ENCODE measurements at regions not wholly inside any gene's neighbourhood (a gene's known extent, or its start where the extent isn't known, plus 50 kb on each side); places are given as distances from the start of the nearest gene placed in this dataset.

DNA sequence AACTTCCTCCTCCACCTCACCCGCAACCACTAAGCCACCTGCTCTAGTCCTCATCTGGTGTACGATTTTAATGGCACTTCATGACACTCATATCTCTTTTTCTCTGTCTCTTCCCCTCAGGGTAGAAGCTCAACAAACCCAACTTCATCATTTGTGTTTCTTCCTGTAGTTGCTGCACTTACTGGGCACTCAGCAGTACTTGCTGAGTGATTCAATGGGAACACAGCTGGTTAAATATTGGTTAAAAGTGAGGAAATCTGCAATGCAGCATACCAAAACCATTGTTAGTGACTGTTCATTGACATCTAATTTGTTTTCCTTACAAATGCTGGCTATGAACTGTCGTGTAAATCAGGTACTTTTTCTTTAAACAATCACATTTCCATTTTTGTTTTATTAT is 541.1 kb upstream of the PRMT6 start:
- H3K36me3 ChIP-seq (ENCODE audit: control insufficient read depth, insufficient read depth, low read length) = no peaks in the 10 kb centered on the region
- no peak overlapping the region for H3K4me3 ChIP-seq (replicated peaks; ENCODE audit: low read depth, low read length)
- TF ChIP-seq, protein P1, sequence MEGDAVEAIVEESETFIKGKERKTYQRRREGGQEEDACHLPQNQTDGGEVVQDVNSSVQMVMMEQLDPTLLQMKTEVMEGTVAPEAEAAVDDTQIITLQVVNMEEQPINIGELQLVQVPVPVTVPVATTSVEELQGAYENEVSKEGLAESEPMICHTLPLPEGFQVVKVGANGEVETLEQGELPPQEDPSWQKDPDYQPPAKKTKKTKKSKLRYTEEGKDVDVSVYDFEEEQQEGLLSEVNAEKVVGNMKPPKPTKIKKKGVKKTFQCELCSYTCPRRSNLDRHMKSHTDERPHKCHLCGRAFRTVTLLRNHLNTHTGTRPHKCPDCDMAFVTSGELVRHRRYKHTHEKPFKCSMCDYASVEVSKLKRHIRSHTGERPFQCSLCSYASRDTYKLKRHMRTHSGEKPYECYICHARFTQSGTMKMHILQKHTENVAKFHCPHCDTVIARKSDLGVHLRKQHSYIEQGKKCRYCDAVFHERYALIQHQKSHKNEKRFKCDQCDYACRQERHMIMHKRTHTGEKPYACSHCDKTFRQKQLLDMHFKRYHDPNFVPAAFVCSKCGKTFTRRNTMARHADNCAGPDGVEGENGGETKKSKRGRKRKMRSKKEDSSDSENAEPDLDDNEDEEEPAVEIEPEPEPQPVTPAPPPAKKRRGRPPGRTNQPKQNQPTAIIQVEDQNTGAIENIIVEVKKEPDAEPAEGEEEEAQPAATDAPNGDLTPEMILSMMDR (IDR thresholded peaks at IDR 0.05; ENCODE audit: insufficient read depth, low read length, poor library complexity, severe bottlenecking) = no peak
- DNase-seq (ENCODE audit: extremely low read depth, insufficient read length) = no peak
- H3K27me3 ChIP-seq (replicated peaks; ENCODE audit: control insufficient read depth, insufficient read depth, low read length) = no peaks in the 10 kb centered on the region

DNA sequence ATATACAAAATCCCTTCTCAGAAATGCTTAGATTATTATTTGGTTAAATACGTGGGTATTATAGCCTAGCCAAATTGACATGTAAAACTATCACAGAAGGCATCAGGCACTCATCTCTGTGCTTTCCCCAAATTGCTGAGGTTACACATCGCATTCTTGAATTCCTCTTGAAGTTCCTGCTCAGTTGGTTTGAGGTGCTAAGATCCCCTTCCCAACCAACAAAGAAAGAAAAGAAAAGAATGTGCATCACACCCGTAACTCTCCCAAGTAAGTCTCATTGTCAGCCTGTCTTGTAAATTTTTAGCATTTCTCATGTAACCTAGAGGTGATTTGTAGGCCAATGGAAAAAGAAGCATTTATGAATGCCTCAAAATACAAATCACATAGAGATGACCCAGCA is 539.2 kb upstream of the PRMT6 start:
- no peak for DNase-seq (ENCODE audit: extremely low read depth, insufficient read length)
- no peak overlapping the region for H3K4me3 ChIP-seq (replicated peaks; ENCODE audit: low read depth, low read length)
- no peaks in the 10 kb centered on the region for H3K36me3 ChIP-seq (ENCODE audit: control insufficient read depth, insufficient read depth, low read length)
- TF ChIP-seq, protein P1 (IDR thresholded peaks at IDR 0.05; ENCODE audit: insufficient read depth, low read length, poor library complexity, severe bottlenecking) = no peak
- no peaks in the 10 kb centered on the region for H3K27me3 ChIP-seq (replicated peaks; ENCODE audit: control insufficient read depth, insufficient read depth, low read length)

DNA sequence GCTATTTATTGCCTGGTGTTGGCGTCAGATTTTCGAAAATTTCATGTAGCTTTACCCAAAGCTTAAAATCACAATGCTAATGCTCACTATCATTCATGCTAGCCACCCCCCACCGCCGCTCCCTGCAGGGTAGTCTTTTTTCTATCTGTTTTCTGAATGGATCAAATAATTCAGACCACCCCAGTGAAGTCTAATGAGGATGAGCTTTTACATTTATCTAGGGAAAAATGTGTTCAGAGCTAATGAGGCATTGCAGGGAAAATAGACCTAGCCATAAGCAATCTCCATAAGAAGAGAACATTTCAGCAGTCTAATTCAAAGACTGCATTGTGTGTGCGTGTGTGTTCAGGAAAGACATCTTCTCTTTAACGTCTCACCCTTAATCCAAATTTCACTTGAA is 533.0 kb upstream of the PRMT6 start:
- Histone ChIP-seq H3K27me3 (replicated peaks; ENCODE audit: control insufficient read depth, insufficient read depth, low read length) (no peaks in the 10 kb centered on the region), H3K4me3 (replicated peaks; ENCODE audit: low read depth, low read length) (no peak overlapping the region), H3K36me3 (ENCODE audit: control insufficient read depth, insufficient read depth, low read length) (no peaks in the 10 kb centered on the region)
- TF ChIP-seq, protein P1 (IDR thresholded peaks at IDR 0.05; ENCODE audit: insufficient read depth, low read length, poor library complexity, severe bottlenecking) = no peak
- DNase-seq (ENCODE audit: extremely low read depth, insufficient read length) = no peak

DNA sequence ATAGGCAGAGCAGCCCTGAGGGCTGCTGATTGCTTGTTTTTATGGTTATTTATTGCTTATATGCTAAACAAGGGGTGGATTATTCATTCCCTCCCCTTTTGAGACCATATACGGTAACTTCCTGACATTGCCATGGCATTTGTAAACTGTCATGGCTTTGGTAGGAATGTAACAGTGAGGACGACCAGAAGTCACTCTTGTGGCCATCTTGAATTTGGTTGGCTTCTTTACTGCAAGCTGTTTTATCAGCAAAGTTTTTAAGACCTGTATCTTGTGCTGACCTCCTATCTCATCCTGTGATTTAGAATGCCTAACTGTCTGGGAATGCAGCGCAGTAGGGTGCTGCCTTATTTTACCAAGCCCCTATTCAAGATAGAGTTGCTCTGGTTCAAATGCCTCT is 531.8 kb upstream of the PRMT6 start:
- DNase-seq (ENCODE audit: extremely low read depth, insufficient read length) = no peak
- Histone ChIP-seq H3K36me3 (ENCODE audit: control insufficient read depth, insufficient read depth, low read length) (no peaks in the 10 kb centered on the region), H3K27me3 (replicated peaks; ENCODE audit: control insufficient read depth, insufficient read depth, low read length) (no peaks in the 10 kb centered on the region), H3K4me3 (replicated peaks; ENCODE audit: low read depth, low read length) (no peak overlapping the region)
- TF ChIP-seq, protein P1 (IDR thresholded peaks at IDR 0.05; ENCODE audit: insufficient read depth, low read length, poor library complexity, severe bottlenecking) = no peak

DNA sequence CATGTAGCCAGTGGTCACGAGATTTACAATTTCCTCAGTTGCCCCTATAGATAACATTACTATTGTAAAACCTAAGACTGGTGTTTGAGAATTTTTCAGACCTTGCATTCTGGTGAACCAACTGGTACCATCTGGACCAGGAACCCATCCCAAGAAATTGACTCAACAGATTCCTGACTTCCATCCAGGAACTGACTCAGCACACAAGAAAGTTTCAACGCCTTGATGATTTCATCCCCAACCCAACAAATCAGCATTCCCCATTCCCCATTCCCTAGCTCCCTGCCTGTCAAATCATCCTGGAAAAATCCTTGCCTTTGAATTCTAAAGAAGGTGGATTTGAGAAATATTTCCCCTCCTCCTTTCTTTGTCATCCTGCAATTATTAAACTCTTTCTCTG is 529.8 kb upstream of the PRMT6 start:
- no peaks in the 10 kb centered on the region for H3K36me3 ChIP-seq (ENCODE audit: control insufficient read depth, insufficient read depth, low read length)
- no peaks in the 10 kb centered on the region for H3K27me3 ChIP-seq (replicated peaks; ENCODE audit: control insufficient read depth, insufficient read depth, low read length)
- TF ChIP-seq, protein P1 (IDR thresholded peaks at IDR 0.05; ENCODE audit: insufficient read depth, low read length, poor library complexity, severe bottlenecking) = no peak
- DNase-seq (ENCODE audit: extremely low read depth, insufficient read length) = no peak
- no peak overlapping the region for H3K4me3 ChIP-seq (replicated peaks; ENCODE audit: low read depth, low read length)

DNA sequence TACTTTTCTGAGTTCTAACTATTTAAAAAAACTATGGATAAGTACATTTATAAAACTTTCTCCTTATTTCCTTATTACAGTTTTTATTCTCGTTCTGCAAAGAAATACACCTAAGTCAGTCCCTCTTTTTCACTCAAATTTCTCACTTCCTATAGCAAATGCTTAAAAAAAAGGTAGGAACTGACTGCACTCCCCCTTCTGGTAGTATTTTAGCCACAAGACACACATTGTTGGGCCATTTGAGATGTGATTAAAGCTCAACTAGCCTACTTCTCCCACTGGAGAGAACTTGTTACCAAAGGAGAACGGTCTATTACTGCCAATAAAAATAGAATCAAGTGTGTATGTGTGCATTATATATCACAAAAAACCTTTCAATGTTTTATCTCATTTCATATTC is 521.9 kb upstream of the PRMT6 start:
- H3K4me3 ChIP-seq (replicated peaks; ENCODE audit: low read depth, low read length) = no peak overlapping the region
- DNase-seq (ENCODE audit: extremely low read depth, insufficient read length) = no peak
- no peaks in the 10 kb centered on the region for H3K27me3 ChIP-seq (replicated peaks; ENCODE audit: control insufficient read depth, insufficient read depth, low read length)
- H3K36me3 ChIP-seq (ENCODE audit: control insufficient read depth, insufficient read depth, low read length) = no peaks in the 10 kb centered on the region
- TF ChIP-seq, protein P1 (IDR thresholded peaks at IDR 0.05; ENCODE audit: insufficient read depth, low read length, poor library complexity, severe bottlenecking) = peak; percentile 11
